Endothelial cell of umbilical vein (primary cell): ENCODE measurements at regions not wholly inside any gene's neighbourhood (a gene's known extent, or its start where the extent isn't known, plus 50 kb on each side); places are given as distances from the start of the nearest gene placed in this dataset.

Source experiments
- BruUV-seq: library from RNA; stranded (reverse); fragments of 400-500 nt; replicated peaks from 2 replicates; lab custom pipeline; 2021; lab: Mats Ljungman, UMichigan
- CTCF ChIA-PET: fragments of 300-600, 350-600 bp; sonication (Branson Sonifier 250); formaldehyde crosslinking; loops from one replicate; lab custom pipeline; 2021; ENCODE audit warnings: antibody characterized with exemption, inconsistent platforms; lab: Charles Lee
- POLR2A ChIA-PET: fragments of 300-600, 350-600 bp; sonication (Branson Sonifier 250); formaldehyde crosslinking; loops from one replicate; lab custom pipeline; 2021; ENCODE audit warnings: antibody characterized with exemption, inconsistent platforms; lab: Charles Lee
- DNase-seq: peaks from one replicate; pipeline ENCODE4 v3.0.0-alpha.2; 2011; ENCODE audit warnings: low read depth, low spot score
- FAIRE-seq: peaks from 2 replicates; lab custom pipeline; 2011; peaks lifted over from hg19 to GRCh38; lab: Jason Lieb, UNC
- H2AFZ ChIP-seq: 2 replicates; pipeline ENCODE4 v1.6.0; 2012; ENCODE audit warnings: low read depth, low read length, control low read depth, inconsistent platforms
- H3K27ac ChIP-seq: 2 replicates; pipeline ENCODE4 v1.5.1; 2011; ENCODE audit warnings: low read depth, mild to moderate bottlenecking, control low read depth, low read length, moderate library complexity; ENCODE audit not compliant: insufficient read depth
- H3K27me3 ChIP-seq, 2 experiments: 2 replicates each; pipeline versions ENCODE4 v1.6.0 to v1.6.1; 2011; ENCODE audit warnings: low read length in 2 of 2, mixed read lengths in 1 of 2; ENCODE audit not compliant: control insufficient read depth in 2 of 2, insufficient read depth in 2 of 2
- H3K36me3 ChIP-seq, 2 experiments: 2 replicates in 1 of 2; 3 replicates in 1 of 2; pipeline ENCODE4 v1.5.1; 2011; ENCODE audit warnings: low read length in 2 of 2, mild to moderate bottlenecking in 1 of 2, moderate library complexity in 1 of 2; ENCODE audit not compliant: control insufficient read depth in 2 of 2, insufficient read depth in 2 of 2; ENCODE audit errors: extremely low read depth in 1 of 2
- H3K4me1 ChIP-seq: 3 replicates; pipeline ENCODE4 v1.5.1; 2011; ENCODE audit warnings: mild to moderate bottlenecking, low read length; ENCODE audit not compliant: control insufficient read depth, insufficient read depth; ENCODE audit errors: extremely low read depth
- H3K4me2 ChIP-seq: 2 replicates; pipeline ENCODE4 v1.6.1; 2011; ENCODE audit warnings: low read length, control low read depth, mixed read lengths; ENCODE audit not compliant: insufficient read depth
- H3K4me3 ChIP-seq, 3 experiments: fragments of 200-600 bp in 1 of 3; sonication (generic), shearing (Covaris generic) in 1 of 3; replicated peaks in 1 of 3; 2 replicates each; pipeline ENCODE4 v1.5.1; 2011 to 2016; ENCODE audit warnings: control low read depth in 3 of 3, low read length in 3 of 3, mild to moderate bottlenecking in 2 of 3, inconsistent platforms in 1 of 3, low read depth in 1 of 3, moderate library complexity in 1 of 3; ENCODE audit not compliant: insufficient read depth in 1 of 3
- H3K79me2 ChIP-seq: 2 replicates; pipeline ENCODE4 v1.6.0; 2012; ENCODE audit warnings: low read length, inconsistent platforms; ENCODE audit not compliant: control insufficient read depth, insufficient read depth
- H3K9ac ChIP-seq: replicated peaks from 2 replicates; pipeline ENCODE3; 2011; ENCODE audit warnings: low read length, control low read depth; ENCODE audit not compliant: insufficient read depth; ENCODE audit errors: extremely low read depth
- H3K9me1 ChIP-seq: replicated peaks from 3 replicates; pipeline ENCODE4 v1.6.0; 2011; ENCODE audit warnings: mild to moderate bottlenecking, low read length; ENCODE audit not compliant: control insufficient read depth, insufficient read depth; ENCODE audit errors: extremely low read depth
- H3K9me3 ChIP-seq: replicated peaks from 2 replicates; pipeline ENCODE4 v1.5.1; 2012; ENCODE audit warnings: low read length, inconsistent platforms; ENCODE audit not compliant: control insufficient read depth, insufficient read depth
- H4K20me1 ChIP-seq: replicated peaks from 2 replicates; pipeline ENCODE3; 2011; ENCODE audit warnings: mild to moderate bottlenecking, low read length; ENCODE audit not compliant: control insufficient read depth, insufficient read depth; ENCODE audit errors: extremely low read depth
- EZH2 ChIP-seq: IDR thresholded peaks from 2 replicates; pipeline ENCODE4 v1.6.1; 2012; ENCODE audit warnings: borderline replicate concordance, low read depth, mild to moderate bottlenecking, moderate library complexity, low read length, inconsistent platforms; ENCODE audit not compliant: severe bottlenecking
- FOS ChIP-seq: IDR thresholded peaks from 2 replicates; pipeline ENCODE4 v1.6.1; 2011; ENCODE audit warnings: mild to moderate bottlenecking, low read length, moderate library complexity, borderline replicate concordance; ENCODE audit not compliant: insufficient read depth
- GATA2 ChIP-seq: IDR thresholded peaks from 2 replicates; pipeline ENCODE4 v1.7.0; 2011; ENCODE audit warnings: low read depth, mild to moderate bottlenecking, moderate library complexity, mixed read lengths, low read length; ENCODE audit not compliant: insufficient read length, insufficient read depth
- JUN ChIP-seq: IDR thresholded peaks from 2 replicates; pipeline ENCODE4 v1.6.1; 2011; ENCODE audit warnings: borderline replicate concordance, low read depth; ENCODE audit not compliant: insufficient read length, insufficient read depth
- MAX ChIP-seq: IDR thresholded peaks from 2 replicates; pipeline ENCODE4 v1.6.1; 2011; ENCODE audit not compliant: insufficient read depth, insufficient read length
- MYC ChIP-seq: IDR thresholded peaks from one replicate; pipeline ENCODE4 v1.6.1; 2011; ENCODE audit warnings: mild to moderate bottlenecking, low read depth, low read length
- POLR2A ChIP-seq: IDR thresholded peaks from 2 replicates; pipeline ENCODE4 v1.6.1; 2012; ENCODE audit warnings: low read depth, mild to moderate bottlenecking, control low read depth, low read length
- POLR2AphosphoS5 ChIP-seq: IDR thresholded peaks from 2 replicates; pipeline ENCODE4 v1.6.1; 2012; ENCODE audit warnings: low read depth, mild to moderate bottlenecking, control low read depth, low read length, moderate library complexity; ENCODE audit not compliant: insufficient read depth
- dilution Hi-C: fragments of 300-500 bp; cut with MboI; formaldehyde crosslinking; loops from one replicate; pipeline ENCODE4 v1.15.0; 2019; ENCODE audit warnings: low sequenced_read_pairs; ENCODE audit not compliant: extremely low pct_ligation_motif_present
- intact Hi-C: fragments of 100-400 bp; cut with micrococcal nuclease; formaldehyde crosslinking; loops from one replicate; pipeline ENCODE4 v1.10.0; 2022
- TF ChIP-seq, protein P1 (sequence below), 2 donors: IDR thresholded peaks; 1 replicate in 1 of 2; 2 replicates in 1 of 2; pipeline ENCODE4 v1.5.1; 2011; ENCODE audit warnings: low read length in 2 of 2, mild to moderate bottlenecking in 2 of 2, moderate library complexity in 2 of 2, control low read depth in 1 of 2, inconsistent platforms in 1 of 2, low read depth in 1 of 2; ENCODE audit not compliant: insufficient read depth in 1 of 2; ENCODE audit errors: extremely low read depth in 1 of 2

- Histone ChIP-seq H3K9me3 (no peaks in the 10 kb centered on the region), H3K36me3 (no peaks in the 10 kb centered on the region), H3K4me2 (no peak overlapping the region), H3K27ac (no peak overlapping the region), H3K9me1 (no peaks in the 10 kb centered on the region), H3K79me2 (no peaks in the 10 kb centered on the region), H3K4me1 (no peaks in the 10 kb centered on the region), H3K27me3 (no peaks in the 10 kb centered on the region), H2AFZ (no peak overlapping the region), H3K4me3 (no peak overlapping the region), H3K9ac (no peak overlapping the region), H4K20me1 (no peaks in the 10 kb centered on the region)
- no peak for FAIRE-seq
- CTCF ChIA-PET: no interaction called here
- BruUV-seq: no TSS peak
- no peak for DNase-seq
- TF ChIP-seq, protein P1, sequence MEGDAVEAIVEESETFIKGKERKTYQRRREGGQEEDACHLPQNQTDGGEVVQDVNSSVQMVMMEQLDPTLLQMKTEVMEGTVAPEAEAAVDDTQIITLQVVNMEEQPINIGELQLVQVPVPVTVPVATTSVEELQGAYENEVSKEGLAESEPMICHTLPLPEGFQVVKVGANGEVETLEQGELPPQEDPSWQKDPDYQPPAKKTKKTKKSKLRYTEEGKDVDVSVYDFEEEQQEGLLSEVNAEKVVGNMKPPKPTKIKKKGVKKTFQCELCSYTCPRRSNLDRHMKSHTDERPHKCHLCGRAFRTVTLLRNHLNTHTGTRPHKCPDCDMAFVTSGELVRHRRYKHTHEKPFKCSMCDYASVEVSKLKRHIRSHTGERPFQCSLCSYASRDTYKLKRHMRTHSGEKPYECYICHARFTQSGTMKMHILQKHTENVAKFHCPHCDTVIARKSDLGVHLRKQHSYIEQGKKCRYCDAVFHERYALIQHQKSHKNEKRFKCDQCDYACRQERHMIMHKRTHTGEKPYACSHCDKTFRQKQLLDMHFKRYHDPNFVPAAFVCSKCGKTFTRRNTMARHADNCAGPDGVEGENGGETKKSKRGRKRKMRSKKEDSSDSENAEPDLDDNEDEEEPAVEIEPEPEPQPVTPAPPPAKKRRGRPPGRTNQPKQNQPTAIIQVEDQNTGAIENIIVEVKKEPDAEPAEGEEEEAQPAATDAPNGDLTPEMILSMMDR (IDR thresholded peaks at IDR 0.05; ENCODE audit: extremely low read depth in 1 of 2, insufficient read depth in 1 of 2, low read depth in 1 of 2, low read length in 2 of 2): no peak
- TF ChIP-seq MAX (no peak), JUN (no peak), MYC (no peak), POLR2A (no peak), EZH2 (no peak), POLR2AphosphoS5 (no peak), FOS (no peak), GATA2 (no peak)
- POLR2A ChIA-PET: no interaction called here
- intact Hi-C loops (no loop called here), dilution Hi-C loops (no loop called here)
These were observed 98.9 kb downstream of the MFAP3L start for GRCh38 chr4:169927280-169927679.
